ENCODE measurements at regions not wholly inside any gene's neighbourhood (a gene's known extent, or its start where the extent isn't known, plus 50 kb on each side); places are given as distances from the start of the nearest gene placed in this dataset.

DNA sequence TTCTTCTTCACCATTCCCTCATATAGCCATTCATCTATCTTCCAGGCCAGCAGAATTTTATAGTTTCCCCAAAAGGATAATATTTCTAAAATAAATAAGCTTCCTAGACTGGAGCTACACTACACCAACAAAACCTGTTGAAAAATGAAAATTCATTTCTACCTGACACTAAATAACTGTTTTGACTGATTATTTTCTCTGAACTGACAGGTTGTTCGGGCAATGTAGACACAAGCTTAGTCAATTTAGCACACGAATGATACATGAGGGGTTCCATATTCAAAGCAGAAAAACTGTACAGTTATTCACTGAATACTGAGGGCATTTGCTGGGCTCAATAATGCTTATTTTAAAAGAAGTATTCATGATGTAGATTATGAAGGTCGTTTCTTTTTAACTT lies 589.7 kb downstream of the LIG4 start:
- Histone ChIP-seq H3K27me3 (ENCODE audit: insufficient read depth, low read depth, low read length) (no peaks in the 10 kb centered on the region), H3K36me3 (ENCODE audit: insufficient read depth, low read length) (no peaks in the 10 kb centered on the region), H3K4me3 (ENCODE audit: low read length) (no peak overlapping the region), H3K9me2 (ENCODE audit: insufficient read depth, low read length) (no peaks in the 10 kb centered on the region), H2AFZ (ENCODE audit: low read depth, low read length) (no peak overlapping the region), H3K79me2 (replicated peaks; ENCODE audit: insufficient read depth, low read length) (no peaks in the 10 kb centered on the region), H3K4me2 (ENCODE audit: low read length) (no peak overlapping the region), H3F3A (ENCODE audit: insufficient read depth, low read length, poor library complexity, severe bottlenecking) (peaks cover 3% of the 10 kb centered on the region), H4K20me1 (ENCODE audit: insufficient read depth) (no peaks in the 10 kb centered on the region), H3K9me3 (ENCODE audit: low read length) (no peaks in the 10 kb centered on the region), H3K27ac (ENCODE audit: low read length) (no peak overlapping the region), H3K9ac (ENCODE audit: low read length) (no peak overlapping the region)
- TF ChIP-seq, protein P1, sequence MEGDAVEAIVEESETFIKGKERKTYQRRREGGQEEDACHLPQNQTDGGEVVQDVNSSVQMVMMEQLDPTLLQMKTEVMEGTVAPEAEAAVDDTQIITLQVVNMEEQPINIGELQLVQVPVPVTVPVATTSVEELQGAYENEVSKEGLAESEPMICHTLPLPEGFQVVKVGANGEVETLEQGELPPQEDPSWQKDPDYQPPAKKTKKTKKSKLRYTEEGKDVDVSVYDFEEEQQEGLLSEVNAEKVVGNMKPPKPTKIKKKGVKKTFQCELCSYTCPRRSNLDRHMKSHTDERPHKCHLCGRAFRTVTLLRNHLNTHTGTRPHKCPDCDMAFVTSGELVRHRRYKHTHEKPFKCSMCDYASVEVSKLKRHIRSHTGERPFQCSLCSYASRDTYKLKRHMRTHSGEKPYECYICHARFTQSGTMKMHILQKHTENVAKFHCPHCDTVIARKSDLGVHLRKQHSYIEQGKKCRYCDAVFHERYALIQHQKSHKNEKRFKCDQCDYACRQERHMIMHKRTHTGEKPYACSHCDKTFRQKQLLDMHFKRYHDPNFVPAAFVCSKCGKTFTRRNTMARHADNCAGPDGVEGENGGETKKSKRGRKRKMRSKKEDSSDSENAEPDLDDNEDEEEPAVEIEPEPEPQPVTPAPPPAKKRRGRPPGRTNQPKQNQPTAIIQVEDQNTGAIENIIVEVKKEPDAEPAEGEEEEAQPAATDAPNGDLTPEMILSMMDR (IDR thresholded peaks at IDR 0.05; ENCODE audit: poor library complexity, severe bottlenecking), result no peak
- TF ChIP-seq MXI1 (conservative IDR thresholded peaks at IDR 0.05; ENCODE audit: poor library complexity, severe bottlenecking) (no peak), SMC3 (conservative IDR thresholded peaks at IDR 0.05; ENCODE audit: poor library complexity) (no peak), EZH2 (IDR thresholded peaks at IDR 0.05; ENCODE audit: borderline replicate concordance, insufficient read depth, low read length, poor library complexity, severe bottlenecking) (no peak), TAF1 (IDR thresholded peaks at IDR 0.05; ENCODE audit: low read depth) (no peak), POLR2AphosphoS5 (IDR thresholded peaks at IDR 0.05) (peak; percentile 88), EP300 (conservative IDR thresholded peaks at IDR 0.05; ENCODE audit: poor library complexity, severe bottlenecking) (peak; percentile 89), RAD21 (conservative IDR thresholded peaks at IDR 0.05) (no peak)
- TF ChIP-seq, protein P2, sequence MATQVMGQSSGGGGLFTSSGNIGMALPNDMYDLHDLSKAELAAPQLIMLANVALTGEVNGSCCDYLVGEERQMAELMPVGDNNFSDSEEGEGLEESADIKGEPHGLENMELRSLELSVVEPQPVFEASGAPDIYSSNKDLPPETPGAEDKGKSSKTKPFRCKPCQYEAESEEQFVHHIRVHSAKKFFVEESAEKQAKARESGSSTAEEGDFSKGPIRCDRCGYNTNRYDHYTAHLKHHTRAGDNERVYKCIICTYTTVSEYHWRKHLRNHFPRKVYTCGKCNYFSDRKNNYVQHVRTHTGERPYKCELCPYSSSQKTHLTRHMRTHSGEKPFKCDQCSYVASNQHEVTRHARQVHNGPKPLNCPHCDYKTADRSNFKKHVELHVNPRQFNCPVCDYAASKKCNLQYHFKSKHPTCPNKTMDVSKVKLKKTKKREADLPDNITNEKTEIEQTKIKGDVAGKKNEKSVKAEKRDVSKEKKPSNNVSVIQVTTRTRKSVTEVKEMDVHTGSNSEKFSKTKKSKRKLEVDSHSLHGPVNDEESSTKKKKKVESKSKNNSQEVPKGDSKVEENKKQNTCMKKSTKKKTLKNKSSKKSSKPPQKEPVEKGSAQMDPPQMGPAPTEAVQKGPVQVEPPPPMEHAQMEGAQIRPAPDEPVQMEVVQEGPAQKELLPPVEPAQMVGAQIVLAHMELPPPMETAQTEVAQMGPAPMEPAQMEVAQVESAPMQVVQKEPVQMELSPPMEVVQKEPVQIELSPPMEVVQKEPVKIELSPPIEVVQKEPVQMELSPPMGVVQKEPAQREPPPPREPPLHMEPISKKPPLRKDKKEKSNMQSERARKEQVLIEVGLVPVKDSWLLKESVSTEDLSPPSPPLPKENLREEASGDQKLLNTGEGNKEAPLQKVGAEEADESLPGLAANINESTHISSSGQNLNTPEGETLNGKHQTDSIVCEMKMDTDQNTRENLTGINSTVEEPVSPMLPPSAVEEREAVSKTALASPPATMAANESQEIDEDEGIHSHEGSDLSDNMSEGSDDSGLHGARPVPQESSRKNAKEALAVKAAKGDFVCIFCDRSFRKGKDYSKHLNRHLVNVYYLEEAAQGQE (IDR thresholded peaks at IDR 0.05; ENCODE audit: borderline replicate concordance), result no peak

DNA sequence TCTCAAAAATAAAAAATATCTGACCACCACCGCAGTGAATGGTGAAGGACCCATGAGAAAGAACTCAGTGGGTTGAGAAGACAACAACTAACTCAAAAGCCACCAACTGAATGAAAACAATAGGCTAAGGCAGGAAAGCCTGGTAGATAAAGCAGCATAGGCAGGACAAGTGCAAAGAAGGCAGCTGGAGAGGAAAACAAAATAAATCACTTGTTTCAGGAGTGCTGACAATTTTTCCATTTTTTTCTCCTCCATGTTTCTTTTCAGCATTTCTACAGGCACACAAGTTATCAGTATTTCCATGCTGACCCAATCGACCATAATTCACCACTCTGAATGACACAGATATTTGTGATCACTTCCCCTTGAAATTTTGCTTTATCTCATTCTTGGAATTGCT lies 597.8 kb downstream of the LIG4 start:
- Histone ChIP-seq H3K79me2 (replicated peaks; ENCODE audit: insufficient read depth, low read length) (no peaks in the 10 kb centered on the region), H4K20me1 (ENCODE audit: insufficient read depth) (no peaks in the 10 kb centered on the region), H3K27ac (ENCODE audit: low read length) (no peak overlapping the region), H3K27me3 (ENCODE audit: insufficient read depth, low read depth, low read length) (no peaks in the 10 kb centered on the region), H3K9me3 (ENCODE audit: low read length) (no peaks in the 10 kb centered on the region), H3K9me2 (ENCODE audit: insufficient read depth, low read length) (no peaks in the 10 kb centered on the region), H3K4me2 (ENCODE audit: low read length) (no peak overlapping the region), H2AFZ (ENCODE audit: low read depth, low read length) (no peak overlapping the region), H3K4me3 (ENCODE audit: low read length) (no peak overlapping the region), H3K9ac (ENCODE audit: low read length) (no peak overlapping the region), H3F3A (ENCODE audit: insufficient read depth, low read length, poor library complexity, severe bottlenecking) (no peaks in the 10 kb centered on the region), H3K36me3 (ENCODE audit: insufficient read depth, low read length) (no peaks in the 10 kb centered on the region)
- TF ChIP-seq SMC3 (conservative IDR thresholded peaks at IDR 0.05; ENCODE audit: poor library complexity), result no peak
- no peak for TF ChIP-seq POLR2AphosphoS5 (IDR thresholded peaks at IDR 0.05)
- TF ChIP-seq, protein P1 (IDR thresholded peaks at IDR 0.05; ENCODE audit: poor library complexity, severe bottlenecking), result no peak
- TF ChIP-seq, protein P2 (IDR thresholded peaks at IDR 0.05; ENCODE audit: borderline replicate concordance), result no peak
- TF ChIP-seq RAD21 (conservative IDR thresholded peaks at IDR 0.05), result no peak
- no peak for TF ChIP-seq EP300 (conservative IDR thresholded peaks at IDR 0.05; ENCODE audit: poor library complexity, severe bottlenecking)
- no peak for TF ChIP-seq TAF1 (IDR thresholded peaks at IDR 0.05; ENCODE audit: low read depth)
- TF ChIP-seq EZH2 (IDR thresholded peaks at IDR 0.05; ENCODE audit: borderline replicate concordance, insufficient read depth, low read length, poor library complexity, severe bottlenecking), result no peak
- no peak for TF ChIP-seq MXI1 (conservative IDR thresholded peaks at IDR 0.05; ENCODE audit: poor library complexity, severe bottlenecking)

Measured in neural cell (in vitro differentiated cells).